ENCODE measurements at regions not wholly inside any gene's neighbourhood (a gene's known extent, or its start where the extent isn't known, plus 50 kb on each side); places are given as distances from the start of the nearest gene placed in this dataset.

DNA sequence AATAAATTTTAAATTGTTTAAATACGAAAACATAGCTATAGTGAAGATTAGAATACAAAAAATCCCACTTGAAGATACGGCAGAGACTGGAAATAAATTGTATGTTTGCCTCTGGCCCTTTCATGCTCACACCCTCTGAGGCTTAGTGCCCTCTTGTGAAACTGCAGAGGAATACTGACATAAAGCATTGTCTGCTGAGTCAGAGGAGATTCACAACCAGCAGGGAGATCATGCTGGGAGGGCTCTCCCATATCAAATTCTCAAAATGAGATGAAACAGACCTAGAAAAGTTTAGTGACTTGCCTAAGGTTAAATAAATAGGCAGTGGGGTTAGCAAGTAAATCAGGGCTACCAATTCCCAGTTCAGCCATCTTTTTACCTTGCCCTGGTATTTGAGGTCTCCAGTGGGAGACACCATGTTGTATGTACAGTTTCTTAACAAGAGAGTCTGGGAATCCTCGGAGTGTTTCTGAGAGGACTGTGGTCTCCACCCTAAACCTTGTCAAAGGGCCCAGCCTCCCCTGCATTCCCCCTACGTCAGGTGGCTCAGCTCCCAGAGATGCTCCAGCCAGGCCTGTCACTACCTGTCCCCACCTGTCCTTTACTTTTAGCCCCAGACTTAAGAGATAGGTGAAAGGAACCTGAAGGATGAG, 581.4 kb upstream of the DIPK2B start:
- no peak overlapping the region for H3K9ac ChIP-seq (ENCODE audit: extremely low read depth, insufficient read length, low read length)

More for the DNA sequence above, 581.4 kb upstream of the DIPK2B start:
- H3K18ac ChIP-seq (ENCODE audit: insufficient read length, low read depth, low read length): no peak overlapping the region
- H2AFZ ChIP-seq (ENCODE audit: low read length): no peak overlapping the region
- no peak overlapping the region for H2AK5ac ChIP-seq (ENCODE audit: insufficient read length, low read length)
- no peaks in the 10 kb centered on the region for H3K9me3 ChIP-seq (ENCODE audit: control insufficient read depth, low read depth, low read length)
- no peak for DNase-seq
- H3K23ac ChIP-seq (ENCODE audit: insufficient read length, low read depth, low read length): no peak overlapping the region
- H3K56ac ChIP-seq (ENCODE audit: insufficient read length, low read depth, low read length): no peak overlapping the region
- H2BK12ac ChIP-seq (ENCODE audit: insufficient read length, low read depth, low read length): no peak overlapping the region
- peaks cover 3% of the 10 kb centered on the region for H3K23me2 ChIP-seq (ENCODE audit: insufficient read length, low read depth, low read length, poor library complexity, severe bottlenecking)
- WGBS (ENCODE audit: extremely low coverage, insufficient read length, low lambda C conversion rate): no CpG with 5 or more reads among the region's 4 CpGs
- peaks cover 8% of the 10 kb centered on the region; the same call in 1 of the 2 replicates for H3K4me1 ChIP-seq (ENCODE audit: insufficient read depth, low read length)
- no peak overlapping the region for H4K91ac ChIP-seq (ENCODE audit: insufficient read length, low read depth, low read length)
- H4K20me1 ChIP-seq (ENCODE audit: control insufficient read depth, insufficient read depth, insufficient read length): no peaks in the 10 kb centered on the region
- no peak overlapping the region for H2BK15ac ChIP-seq (ENCODE audit: low read depth, low read length)
- no peak overlapping the region for H3K27ac ChIP-seq (ENCODE audit: insufficient read length, low read depth, low read length)
- TF ChIP-seq, protein P1, sequence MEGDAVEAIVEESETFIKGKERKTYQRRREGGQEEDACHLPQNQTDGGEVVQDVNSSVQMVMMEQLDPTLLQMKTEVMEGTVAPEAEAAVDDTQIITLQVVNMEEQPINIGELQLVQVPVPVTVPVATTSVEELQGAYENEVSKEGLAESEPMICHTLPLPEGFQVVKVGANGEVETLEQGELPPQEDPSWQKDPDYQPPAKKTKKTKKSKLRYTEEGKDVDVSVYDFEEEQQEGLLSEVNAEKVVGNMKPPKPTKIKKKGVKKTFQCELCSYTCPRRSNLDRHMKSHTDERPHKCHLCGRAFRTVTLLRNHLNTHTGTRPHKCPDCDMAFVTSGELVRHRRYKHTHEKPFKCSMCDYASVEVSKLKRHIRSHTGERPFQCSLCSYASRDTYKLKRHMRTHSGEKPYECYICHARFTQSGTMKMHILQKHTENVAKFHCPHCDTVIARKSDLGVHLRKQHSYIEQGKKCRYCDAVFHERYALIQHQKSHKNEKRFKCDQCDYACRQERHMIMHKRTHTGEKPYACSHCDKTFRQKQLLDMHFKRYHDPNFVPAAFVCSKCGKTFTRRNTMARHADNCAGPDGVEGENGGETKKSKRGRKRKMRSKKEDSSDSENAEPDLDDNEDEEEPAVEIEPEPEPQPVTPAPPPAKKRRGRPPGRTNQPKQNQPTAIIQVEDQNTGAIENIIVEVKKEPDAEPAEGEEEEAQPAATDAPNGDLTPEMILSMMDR (conservative IDR thresholded peaks at IDR 0.05): 0 out of 3 replicates have a peak, but pooled peaks have one; percentile 20
- Mint-ChIP-seq H3K27me3 (ENCODE audit: low read depth) (no peaks in the 10 kb centered on the region; the same call in none of the 2 replicates), H3K36me3 (ENCODE audit: insufficient read depth in 1 of 3, low read depth in 3 of 3) (peaks cover 25 to 59% (median 30%) of the 10 kb centered on the region in 3 experiments), H3K27ac (peak overlapping the region; percentile 51 to 73 (median 66); a peak in 3 of 7 replicates), H3K4me3 (no peak overlapping the region; a peak in 1 of 5 replicates), H3K4me1 (peaks cover 37 to 75% of the 10 kb centered on the region in 2 experiments), H3K9me3 (peaks cover 51 to 64% of the 10 kb centered on the region in 2 experiments)
- no peak overlapping the region for H2BK20ac ChIP-seq (ENCODE audit: low read depth, low read length, poor library complexity, severe bottlenecking)
- H4K5ac ChIP-seq (ENCODE audit: insufficient read length, low read depth, low read length): no peak overlapping the region
- H3K4me2 ChIP-seq (ENCODE audit: insufficient read depth, insufficient read length, low read length): no peak overlapping the region
- H3K27me3 ChIP-seq (ENCODE audit: insufficient read depth, low read length): no peaks in the 10 kb centered on the region
- no peak overlapping the region for H2BK5ac ChIP-seq (ENCODE audit: insufficient read length, low read length)
- no peak overlapping the region for H3T11ph ChIP-seq (ENCODE audit: low read length)
- no peak overlapping the region for H4K8ac ChIP-seq (replicated peaks; ENCODE audit: insufficient read length, low read depth, low read length)
- no peak overlapping the region for H3K14ac ChIP-seq (ENCODE audit: insufficient read depth, low read length)
- no peaks in the 10 kb centered on the region for H3K79me1 ChIP-seq (ENCODE audit: insufficient read depth, low read depth, low read length, poor library complexity, severe bottlenecking)
- no peak overlapping the region for H2BK120ac ChIP-seq (ENCODE audit: low read depth, low read length, poor library complexity, severe bottlenecking)
- H3K79me2 ChIP-seq (ENCODE audit: insufficient read depth, low read length): peaks cover 49% of the 10 kb centered on the region; the same call in 1 of the 2 replicates
- no peak overlapping the region for H3K4ac ChIP-seq (ENCODE audit: low read depth, low read length)
